Motor neuron (in vitro differentiated cells): ENCODE measurements at regions not wholly inside any gene's neighbourhood (a gene's known extent, or its start where the extent isn't known, plus 50 kb on each side); places are given as distances from the start of the nearest gene placed in this dataset.

Experiments used
- ATAC-seq, 8 experiments: fragments of 200-7000 bp; cut with Tn5 transposase; replicated peaks in 6 of 8; 2 replicates each; pipeline ENCODE4 v1.8.0; 2021; ENCODE audit warnings: mild to moderate bottlenecking in 8 of 8, moderate library complexity in 8 of 8
- H3K27ac ChIP-seq, 2 donors: fragments of 250-450 bp; sonication (Bioruptor Pico); 2 replicates each; pipeline ENCODE4 v1.9.0; 2021; ENCODE audit warnings: antibody characterized with exemption in 2 of 2, mild to moderate bottlenecking in 2 of 2, moderate library complexity in 1 of 2
- H3K4me1 ChIP-seq, 2 donors: fragments of 250-450 bp; sonication (Bioruptor Pico); replicated peaks in 1 of 2; 2 replicates each; pipeline ENCODE4 v1.6.1; 2021; ENCODE audit warnings: antibody characterized with exemption in 2 of 2, mild to moderate bottlenecking in 2 of 2, moderate library complexity in 1 of 2
- H3K4me3 ChIP-seq, 5 donors: fragments of 250-450 bp; sonication (Bioruptor Pico); 2 replicates each; pipeline ENCODE4 v1.9.0; 2021; ENCODE audit warnings: antibody characterized with exemption in 5 of 5, mild to moderate bottlenecking in 5 of 5, moderate library complexity in 4 of 5
- WGBS, 10 experiments: fragments of 450-650 bp; shearing (Covaris generic); methylation state at CpG; one replicate each; pipeline ENCODE4 v1.0.0; 2022; 5-methylcytosine and 5-hydroxymethylcytosine counted together
- in situ Hi-C, 9 experiments: fragments of 400-800 bp; cut with MboI; loops; one replicate each; pipeline ENCODE4 v1.15.0; 2021; ENCODE audit warnings: low sequenced_read_pairs in 9 of 9, low pct_unique_long_range_greater_than_20kb in 2 of 9; ENCODE audit not compliant: unreplicated experiment in 9 of 9

GRCh38 chr6:105987516-105987915 is 98.6 kb upstream of the PRDM1 start:
- 57 to 100% (median 73%) methylated on average over 1 of the region's 1 CpG; no CpG with 5 or more reads in 5 of the 10 experiments for WGBS, 10 experiments
- in situ Hi-C loops, result loop anchor here in 1 of 9 experiments (25.0 kb wide), 1 partner anchor 250 kb away; no protein-coding TSS in a partner anchor
- Histone ChIP-seq H3K27ac (no peak overlapping the region), H3K4me3 (no peak overlapping the region), H3K4me1 (no peaks in the 10 kb centered on the region)
- ATAC-seq, result no peak

DNA sequence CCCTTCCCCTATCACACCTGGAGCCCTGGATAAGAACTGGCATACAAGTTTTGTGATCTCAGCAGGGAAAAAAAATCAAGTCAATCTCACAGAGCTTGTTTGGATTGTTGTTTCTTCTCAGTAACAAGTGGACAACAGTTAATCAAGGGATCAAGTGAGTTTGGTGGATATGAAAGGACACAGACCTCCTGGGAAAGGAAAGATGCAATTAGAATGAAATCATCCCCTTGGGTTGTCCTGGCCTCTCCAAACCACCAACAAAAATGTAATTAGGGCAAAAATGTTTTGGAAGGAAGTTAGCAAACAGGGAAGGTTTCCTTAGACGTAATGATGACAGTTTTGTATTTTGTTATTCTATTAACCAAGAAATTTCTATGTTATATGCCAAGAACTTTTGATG is 99.1 kb upstream of the PRDM1 start:
- Histone ChIP-seq H3K4me1 (no peaks in the 10 kb centered on the region), H3K27ac (no peak overlapping the region), H3K4me3 (no peak overlapping the region)
- no peak for ATAC-seq
- in situ Hi-C loops, result loop anchor here in 1 of 9 experiments (25.0 kb wide), 1 partner anchor 250 kb away; no protein-coding TSS in a partner anchor
- 20 to 100% (median 100%) methylated on average over 1 of the region's 1 CpG; no CpG with 5 or more reads in 3 of the 10 experiments for WGBS, 10 experiments

GRCh38 chr6:105985816-105986632 is 100.1 kb upstream of the PRDM1 start:
- no peaks in the 10 kb centered on the region for H3K4me1 ChIP-seq
- no peak overlapping the region for H3K27ac ChIP-seq
- in situ Hi-C loops, result loop anchor here in 1 of 9 experiments (25.0 kb wide), 1 partner anchor 249 kb away; no protein-coding TSS in a partner anchor
- peak in 2 of 8 experiments; percentile 36 to 74 for ATAC-seq
- WGBS, 10 experiments, result 0 to 96% (median 80%) methylated on average over 1 to 26 of the region's 48 CpGs; no CpG with 5 or more reads in 1 of the 10 experiments
- peak overlapping the region in 1 of 5 donors; percentile 22 for H3K4me3 ChIP-seq

DNA sequence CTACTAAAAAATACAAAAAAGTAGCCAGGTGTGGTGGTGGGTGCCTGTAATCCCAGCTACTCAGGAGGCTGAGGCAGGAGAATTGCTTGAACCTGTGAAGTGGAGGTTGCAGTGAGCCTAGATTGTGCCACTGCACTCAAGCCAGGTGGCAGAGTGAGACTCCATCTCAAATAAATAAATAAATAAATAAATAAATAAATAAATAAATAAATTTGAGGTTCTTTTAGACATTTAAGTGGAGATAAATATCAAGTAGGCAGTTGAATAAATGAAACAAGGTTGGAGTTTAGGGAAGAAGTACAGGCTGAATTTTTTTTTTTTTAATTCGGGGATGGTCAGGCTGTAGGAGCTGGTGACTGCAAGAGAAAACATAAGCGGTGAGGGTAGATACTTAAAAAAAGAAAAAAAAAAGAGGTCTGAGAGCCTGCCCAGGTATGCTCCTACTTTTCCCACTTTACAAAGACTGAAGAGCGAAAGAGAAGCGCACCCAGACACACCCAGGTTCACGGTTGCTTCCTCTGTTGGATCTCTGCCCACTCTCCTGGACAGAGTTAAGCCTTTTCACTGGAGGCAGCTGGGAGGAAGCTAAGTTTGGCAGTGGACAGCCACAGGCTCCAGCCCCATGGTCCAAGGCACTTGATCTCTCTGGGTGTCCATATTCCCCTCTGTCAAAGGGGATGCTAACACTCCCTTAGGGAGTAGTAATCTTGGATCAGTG is 100.9 kb upstream of the PRDM1 start:
- WGBS, 10 experiments, result 47 to 100% (median 90%) methylated on average over 1 to 5 of the region's 5 CpGs
- Histone ChIP-seq H3K4me1 (no peaks in the 10 kb centered on the region), H3K27ac (no peak overlapping the region), H3K4me3 (no peak overlapping the region)
- in situ Hi-C loops, result loop anchor here in 1 of 9 experiments (25.0 kb wide), 1 partner anchor 248 kb away; no protein-coding TSS in a partner anchor
- no peak for ATAC-seq

DNA sequence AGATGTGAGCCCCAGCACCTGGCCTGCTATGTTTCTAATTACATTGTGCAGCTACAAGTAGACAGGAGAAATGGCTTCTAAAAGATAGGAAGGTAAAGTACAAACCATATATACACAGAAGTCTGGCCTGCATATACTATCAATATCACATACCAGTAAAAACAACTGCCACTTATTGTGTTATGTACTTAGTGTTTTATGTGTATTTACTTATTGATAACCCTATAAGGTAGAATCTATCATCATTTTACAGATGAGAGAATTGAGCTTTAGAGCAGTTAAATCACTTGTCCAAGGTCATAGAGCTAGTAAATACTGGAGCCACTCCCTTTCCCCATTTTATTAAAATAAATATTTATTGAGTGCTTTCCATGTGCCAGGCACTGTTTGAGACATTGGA is 102.4 kb upstream of the PRDM1 start:
- Histone ChIP-seq H3K4me3 (no peak overlapping the region), H3K27ac (no peak overlapping the region), H3K4me1 (no peaks in the 10 kb centered on the region)
- in situ Hi-C loops, result loop anchor here in 1 of 9 experiments (25.0 kb wide), 1 partner anchor 246 kb away; no protein-coding TSS in a partner anchor
- ATAC-seq, result no peak

DNA sequence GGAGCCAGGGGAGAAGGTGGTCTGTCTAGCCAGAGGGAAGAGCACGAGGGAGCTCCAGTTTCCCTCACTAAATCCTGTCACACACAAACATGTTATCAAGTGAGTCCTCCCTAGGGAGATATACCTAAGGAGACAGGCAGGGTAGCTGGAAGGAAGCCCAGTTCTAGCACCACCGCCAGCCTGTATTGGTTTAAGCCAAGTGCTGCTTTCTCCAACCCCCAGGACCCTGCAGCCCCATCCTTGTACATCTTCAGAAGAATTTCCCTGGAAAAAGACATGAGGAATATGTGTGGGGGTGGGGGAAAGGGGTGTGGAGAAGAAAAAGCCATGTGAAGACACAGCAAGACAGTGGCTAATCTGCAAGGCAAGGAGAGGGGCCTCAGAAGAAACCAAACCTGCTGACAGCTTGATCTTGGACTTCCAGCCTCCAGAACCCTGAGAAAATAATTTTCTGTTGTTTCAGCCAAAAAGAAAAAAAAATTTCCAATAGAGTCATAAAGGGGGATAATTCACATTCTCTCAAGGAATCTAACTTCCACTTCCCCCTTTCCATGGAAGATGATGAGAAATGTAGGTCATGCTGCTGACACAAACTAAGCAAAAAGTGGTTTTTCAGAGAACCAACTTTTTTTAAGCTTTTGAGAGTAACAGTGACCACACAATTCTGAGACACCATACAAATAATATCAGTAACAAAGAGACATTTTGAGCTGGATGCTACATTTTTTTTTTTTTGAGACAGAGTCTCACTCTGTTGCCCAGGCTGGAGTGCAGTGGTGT is 103.2 kb upstream of the PRDM1 start:
- WGBS, 10 experiments, result 58 to 80% (median 77%) methylated on average over 1 to 2 of the region's 2 CpGs; no CpG with 5 or more reads in 6 of the 10 experiments
- no peak for ATAC-seq
- no peak overlapping the region for H3K27ac ChIP-seq
- H3K4me1 ChIP-seq, result no peaks in the 10 kb centered on the region
- in situ Hi-C loops, result loop anchor here in 1 of 9 experiments (25.0 kb wide), 1 partner anchor 246 kb away; no protein-coding TSS in a partner anchor
- no peak overlapping the region for H3K4me3 ChIP-seq

- 25 to 100% (median 90%) methylated on average over 1 to 9 of the region's 15 CpGs; no CpG with 5 or more reads in 2 of the 10 experiments for WGBS, 10 experiments
- Histone ChIP-seq H3K4me3 (no peak overlapping the region), H3K4me1 (no peaks in the 10 kb centered on the region), H3K27ac (no peak overlapping the region)
- in situ Hi-C loops, result loop anchor here in 1 of 9 experiments (25.0 kb wide), 1 partner anchor 245 kb away; no protein-coding TSS in a partner anchor
- no peak for ATAC-seq
Observed at GRCh38 chr6:105981888-105982358, 104.2 kb upstream of the PRDM1 start.

GRCh38 chr6:105981002-105981887 is 104.9 kb upstream of the PRDM1 start:
- no peak overlapping the region for H3K27ac ChIP-seq
- peak in 2 of 8 experiments; percentile 44 to 60 for ATAC-seq
- in situ Hi-C loops, result loop anchor here in 1 of 9 experiments (25.0 kb wide), 1 partner anchor 244 kb away; no protein-coding TSS in a partner anchor
- no peaks in the 10 kb centered on the region for H3K4me1 ChIP-seq
- WGBS, 10 experiments, result 6 to 100% (median 68%) methylated on average over 3 to 21 of the region's 62 CpGs; no CpG with 5 or more reads in 1 of the 10 experiments
- no peak overlapping the region for H3K4me3 ChIP-seq

GRCh38 chr6:105978974-105979373 is 107.2 kb upstream of the PRDM1 start:
- H3K4me3 ChIP-seq, result no peak overlapping the region
- H3K27ac ChIP-seq, result no peak overlapping the region
- ATAC-seq, result no peak
- H3K4me1 ChIP-seq, result no peaks in the 10 kb centered on the region
- in situ Hi-C loops, result loop anchor here in 1 of 9 experiments (25.0 kb wide), 1 partner anchor 242 kb away; no protein-coding TSS in a partner anchor
- 74 to 100% (median 93%) methylated on average over 2 of the region's 2 CpGs; no CpG with 5 or more reads in 1 of the 10 experiments for WGBS, 10 experiments

DNA sequence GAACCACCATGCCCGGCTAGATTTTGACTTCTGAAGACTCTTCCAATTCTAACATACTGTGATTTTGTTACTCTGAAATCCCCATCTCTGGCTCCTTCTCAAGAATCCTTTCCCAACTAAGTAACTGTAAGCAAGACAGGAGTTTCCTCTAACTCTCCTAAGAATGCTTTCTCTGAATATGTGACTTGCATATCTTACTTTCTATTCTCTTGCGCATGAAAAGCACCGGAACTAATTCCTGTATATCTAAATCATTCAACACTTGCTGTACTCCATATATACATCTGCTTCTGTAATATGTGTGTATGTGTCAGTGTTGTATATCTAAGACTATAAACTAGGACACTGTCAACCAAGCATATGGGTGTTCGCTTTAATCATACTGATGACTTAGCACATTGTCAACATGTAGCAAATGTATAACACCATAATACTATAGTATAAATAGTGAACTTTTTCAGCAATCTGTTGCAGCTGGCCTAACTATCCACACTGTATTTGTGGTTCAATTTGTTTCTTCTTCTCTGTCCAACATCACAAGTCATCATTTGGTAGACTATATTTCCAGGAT is 108.1 kb upstream of the PRDM1 start:
- peak in 3 of 8 experiments; percentile 40 to 70 (median 41) for ATAC-seq
- 47 to 100% (median 91%) methylated on average over 1 to 4 of the region's 4 CpGs for WGBS, 10 experiments
- Histone ChIP-seq H3K4me3 (no peak overlapping the region), H3K4me1 (no peaks in the 10 kb centered on the region), H3K27ac (no peak overlapping the region)
- in situ Hi-C loops, result loop anchor here in 1 of 9 experiments (25.0 kb wide), 1 partner anchor 241 kb away; no protein-coding TSS in a partner anchor

GRCh38 chr6:105974986-105975385 is 111.2 kb upstream of the PRDM1 start:
- no peak overlapping the region for H3K4me3 ChIP-seq
- ATAC-seq, result no peak
- in situ Hi-C loops, result loop anchor here in 1 of 9 experiments (25.0 kb wide), 1 partner anchor 238 kb away; no protein-coding TSS in a partner anchor
- no peak overlapping the region for H3K27ac ChIP-seq
- H3K4me1 ChIP-seq, result no peaks in the 10 kb centered on the region
- WGBS, 10 experiments, result 0 to 100% (median 78%) methylated on average over 1 to 2 of the region's 2 CpGs
